Gastroesophageal sphincter (tissue), 4 donors: ENCODE measurements at regions not wholly inside any gene's neighbourhood (a gene's known extent, or its start where the extent isn't known, plus 50 kb on each side); places are given as distances from the start of the nearest gene placed in this dataset.

Source experiments
- ATAC-seq: fragments of 150-250 bp; one replicate; pipeline ENCODE4 v1.9.1; 2016; ENCODE audit warnings: mild to moderate bottlenecking, moderate library complexity
- H3K27ac ChIP-seq, 4 donors: fragments of 200-600 bp; sonication (generic) in 3 of 4; 1 replicate in 3 of 4; 2 replicates in 1 of 4; pipeline ENCODE4 v1.5.1; 2016 to 2019
- H3K27me3 ChIP-seq: fragments of 200-600 bp; sonication (generic); one replicate; pipeline ENCODE4 v1.5.1; 2019
- H3K36me3 ChIP-seq, 2 donors: fragments of 200-600 bp; sonication (generic); one replicate each; pipeline ENCODE4 v1.5.1; 2019; ENCODE audit warnings: control low read depth in 1 of 2
- H3K4me1 ChIP-seq, 3 donors: fragments of 200-600 bp; sonication (generic); 1 replicate in 2 of 3; 2 replicates in 1 of 3; pipeline ENCODE4 v1.5.1; 2016 to 2019; ENCODE audit warnings: control low read depth in 2 of 3
- H3K4me3 ChIP-seq, 2 donors: fragments of 200-600 bp; sonication (generic); one replicate each; pipeline ENCODE4 v1.5.1; 2019; ENCODE audit warnings: mild to moderate bottlenecking in 1 of 2, moderate library complexity in 1 of 2
- H3K9me3 ChIP-seq, 3 donors: fragments of 200-600 bp; sonication (generic); one replicate each; pipeline ENCODE4 v1.5.1; 2017 to 2019; ENCODE audit warnings: control low read depth in 2 of 3
- CTCF ChIP-seq, 4 experiments: fragments of 200-600 bp in 2 of 4; fragments of 450-650 bp in 2 of 4; sonication (generic) in 1 of 4; IDR thresholded peaks; one replicate each; pipeline ENCODE4 v1.5.1; 2017 to 2019; ENCODE audit warnings: antibody characterized with exemption in 4 of 4, mild to moderate bottlenecking in 2 of 4, moderate library complexity in 2 of 4
- EP300 ChIP-seq: sonication (generic); formaldehyde crosslinking; IDR thresholded peaks from one replicate; pipeline ENCODE4 v1.6.1; 2017; ENCODE audit warnings: antibody characterized with exemption, mild to moderate bottlenecking
- POLR2A ChIP-seq, 2 donors: fragments of 450-650 bp; IDR thresholded peaks; one replicate each; pipeline ENCODE4 v1.6.1; 2017; ENCODE audit warnings: antibody characterized with exemption in 2 of 2, mild to moderate bottlenecking in 2 of 2, moderate library complexity in 1 of 2
- POLR2AphosphoS5 ChIP-seq: sonication (generic); formaldehyde crosslinking; IDR thresholded peaks from one replicate; pipeline ENCODE4 v1.6.1; 2017; ENCODE audit warnings: antibody characterized with exemption
- WGBS, 2 donors: methylation state at CpG; one replicate each; pipeline ENCODE4 v1.1.5; 2018; ENCODE audit warnings: low coverage in 1 of 2; 5-methylcytosine and 5-hydroxymethylcytosine counted together

GRCh38 chr10:64142395-64142794 lies 621.2 kb downstream of the REEP3 start:
- no peak for ATAC-seq
- no peaks in the 10 kb centered on the region for H3K27me3 ChIP-seq
- no peaks in the 10 kb centered on the region for H3K4me1 ChIP-seq
- no peak overlapping the region for H3K27ac ChIP-seq
- peaks cover 0 to 3% (median 0%) of the 10 kb centered on the region in 3 donors for H3K9me3 ChIP-seq
- WGBS, 2 donors = 88 to 93% methylated on average over 3 of the region's 3 CpGs
- H3K4me3 ChIP-seq = no peak overlapping the region
- no peak for TF ChIP-seq EP300
- no peak for TF ChIP-seq CTCF (IDR thresholded peaks at IDR 0.05)
- TF ChIP-seq POLR2AphosphoS5 = no peak
- no peak for TF ChIP-seq POLR2A (IDR thresholded peaks at IDR 0.05)
- H3K36me3 ChIP-seq = no peaks in the 10 kb centered on the region

- Histone ChIP-seq H3K27me3 (no peaks in the 10 kb centered on the region), H3K27ac (no peak overlapping the region), H3K4me1 (no peaks in the 10 kb centered on the region), H3K9me3 (peaks cover 0 to 3% (median 0%) of the 10 kb centered on the region in 3 donors), H3K4me3 (no peak overlapping the region), H3K36me3 (no peaks in the 10 kb centered on the region)
- no peak for ATAC-seq
- no peak for TF ChIP-seq POLR2A (IDR thresholded peaks at IDR 0.05)
Observed at GRCh38 chr10:64148607-64149006, 627.4 kb downstream of the REEP3 start.

- Histone ChIP-seq H3K4me3 (no peak overlapping the region), H3K9me3 (no peaks in the 10 kb centered on the region), H3K27me3 (no peaks in the 10 kb centered on the region), H3K4me1 (no peaks in the 10 kb centered on the region), H3K27ac (no peak overlapping the region), H3K36me3 (no peaks in the 10 kb centered on the region)
- TF ChIP-seq EP300 (no peak), POLR2A (IDR thresholded peaks at IDR 0.05) (no peak), POLR2AphosphoS5 (no peak), CTCF (IDR thresholded peaks at IDR 0.05) (no peak)
- ATAC-seq = no peak
- WGBS, 2 donors = 49 to 52% methylated on average over 3 of the region's 3 CpGs
Observed at GRCh38 chr10:64156166-64156565, 635.0 kb downstream of the REEP3 start.

GRCh38 chr10:64158551-64158950 lies 637.4 kb downstream of the REEP3 start:
- TF ChIP-seq POLR2A (IDR thresholded peaks at IDR 0.05) (no peak), CTCF (IDR thresholded peaks at IDR 0.05) (no peak)
- Histone ChIP-seq H3K27me3 (no peaks in the 10 kb centered on the region), H3K27ac (no peak overlapping the region), H3K36me3 (no peaks in the 10 kb centered on the region), H3K4me1 (no peaks in the 10 kb centered on the region), H3K4me3 (no peak overlapping the region), H3K9me3 (no peaks in the 10 kb centered on the region)
- no peak for ATAC-seq
- WGBS, 2 donors = 56 to 83% methylated on average over 2 of the region's 2 CpGs

GRCh38 chr10:64159910-64160872 lies 639.0 kb downstream of the REEP3 start:
- TF ChIP-seq EP300 = no peak
- no peak for TF ChIP-seq POLR2A (IDR thresholded peaks at IDR 0.05)
- no peak for TF ChIP-seq CTCF (IDR thresholded peaks at IDR 0.05)
- TF ChIP-seq POLR2AphosphoS5 = no peak
- Histone ChIP-seq H3K27ac (no peak overlapping the region), H3K4me1 (no peaks in the 10 kb centered on the region), H3K36me3 (no peaks in the 10 kb centered on the region), H3K27me3 (no peaks in the 10 kb centered on the region), H3K9me3 (no peaks in the 10 kb centered on the region), H3K4me3 (no peak overlapping the region)
- whole genome bisulfite sequencing, 2 donors = 65 to 75% methylated on average over 1 to 2 of the region's 2 CpGs
- ATAC-seq = no peak
